BJ (cell line): ENCODE measurements at regions not wholly inside any gene's neighbourhood (a gene's known extent, or its start where the extent isn't known, plus 50 kb on each side); places are given as distances from the start of the nearest gene placed in this dataset.

Experiments used
- CTCF ChIA-PET: fragments of 350-600 bp; formaldehyde crosslinking; extraction: SDS; loops from one replicate; lab custom pipeline; 2021; ENCODE audit warnings: antibody characterized with exemption, inconsistent platforms; lab: Yijun Ruan, JAX
- POLR2A ChIA-PET: fragments of 300-600 bp; sonication (Branson Sonifier 250); formaldehyde crosslinking; extraction: SDS; loops from one replicate; lab custom pipeline; 2021; ENCODE audit warnings: antibody characterized with exemption; lab: Charles Lee
- DNase-seq: peaks from one replicate; pipeline ENCODE4 v3.0.0-alpha.2; 2011; ENCODE audit warnings: low read depth
- H3K27me3 ChIP-seq: 2 replicates; pipeline ENCODE4 v1.6.0; 2011; ENCODE audit warnings: low read length; ENCODE audit not compliant: control insufficient read depth, insufficient read depth
- H3K36me3 ChIP-seq: 2 replicates; pipeline ENCODE4 v1.5.1; 2011; ENCODE audit warnings: low read length; ENCODE audit not compliant: control insufficient read depth, insufficient read depth
- H3K4me3 ChIP-seq: 2 replicates; pipeline ENCODE4 v1.5.1; 2011; ENCODE audit warnings: low read depth, mild to moderate bottlenecking, control low read depth, low read length
- CTCF ChIP-seq: IDR thresholded peaks from 2 replicates; pipeline ENCODE4 v1.5.1; 2011; ENCODE audit warnings: low read depth, mild to moderate bottlenecking, control low read depth, inconsistent platforms, low read length, moderate library complexity; ENCODE audit not compliant: insufficient read depth

- CTCF ChIA-PET, result interaction anchor here (1.8 kb wide), 1 partner anchor 324 kb away, joined by 4 read pairs; no protein-coding TSS in a partner anchor
Observed at GRCh38 chr5:98443881-98444280, 329.6 kb upstream of the RGMB start.

GRCh38 chr5:98453296-98453695 lies 320.2 kb upstream of the RGMB start:
- Histone ChIP-seq H3K27me3 (no peaks in the 10 kb centered on the region), H3K4me3 (no peak overlapping the region), H3K36me3 (no peaks in the 10 kb centered on the region)
- POLR2A ChIA-PET, result no interaction called here
- CTCF ChIA-PET, result interaction anchor here (8.5 kb wide), 1 partner anchor 316 kb away, joined by 69 read pairs; no protein-coding TSS in a partner anchor
- TF ChIP-seq CTCF, result no peak
- no peak for DNase-seq

More at GRCh38 chr5:98443881-98444280, 329.6 kb upstream of the RGMB start:
- POLR2A ChIA-PET, result no interaction called here
- no peak for DNase-seq
- no peaks in the 10 kb centered on the region for H3K36me3 ChIP-seq
- TF ChIP-seq CTCF, result no peak
- no peak overlapping the region for H3K4me3 ChIP-seq
- no peaks in the 10 kb centered on the region for H3K27me3 ChIP-seq

- DNase-seq, result peak; percentile 34
- Histone ChIP-seq H3K36me3 (no peaks in the 10 kb centered on the region), H3K4me3 (no peak overlapping the region), H3K27me3 (no peaks in the 10 kb centered on the region)
- CTCF ChIA-PET, result interaction anchor here (0.6 to 8.5 kb wide), 2 partner anchors 60 to 314 kb away, joined by 3 to 69 read pairs; no protein-coding TSS in a partner anchor
- POLR2A ChIA-PET, result interaction anchor here (0.5 to 0.9 kb wide), 2 partner anchors 315 to 358 kb away, joined by 5 to 6 read pairs; no protein-coding TSS in a partner anchor
- no peak for TF ChIP-seq CTCF
Observed at GRCh38 chr5:98454407-98454806, 319.1 kb upstream of the RGMB start.

GRCh38 chr5:98454904-98455303 lies 318.6 kb upstream of the RGMB start:
- H3K27me3 ChIP-seq, result no peaks in the 10 kb centered on the region
- DNase-seq, result peak; percentile 88
- peak overlapping the region; percentile 7; the same call in 1 of the 2 replicates for H3K4me3 ChIP-seq
- POLR2A ChIA-PET, result interaction anchor here (0.5 to 0.9 kb wide), 2 partner anchors 314 to 359 kb away, joined by 5 to 6 read pairs; no protein-coding TSS in a partner anchor
- peak; percentile 37 for TF ChIP-seq CTCF
- no peaks in the 10 kb centered on the region for H3K36me3 ChIP-seq
- CTCF ChIA-PET, result interaction anchor here (0.6 to 8.5 kb wide), 4 partner anchors 40 to 320 kb away, joined by 3 to 69 read pairs (median 4); no protein-coding TSS in a partner anchor

- Histone ChIP-seq H3K36me3 (no peaks in the 10 kb centered on the region), H3K27me3 (no peaks in the 10 kb centered on the region), H3K4me3 (no peak overlapping the region)
- no peak for TF ChIP-seq CTCF
- DNase-seq, result no peak
- POLR2A ChIA-PET, result no interaction called here
- CTCF ChIA-PET, result interaction anchor here (0.6 to 8.5 kb wide), 6 partner anchors 8 to 599 kb away, joined by 3 to 69 read pairs (median 3); no protein-coding TSS in a partner anchor
Observed at GRCh38 chr5:98455665-98456064, 317.8 kb upstream of the RGMB start.
